ENCODE measurements at regions not wholly inside any gene's neighbourhood (a gene's known extent, or its start where the extent isn't known, plus 50 kb on each side); places are given as distances from the start of the nearest gene placed in this dataset.

- TF ChIP-seq EZH2 (IDR thresholded peaks at IDR 0.05; ENCODE audit: insufficient read depth, low read length) (no peak), CTCF (IDR thresholded peaks at IDR 0.05; ENCODE audit: insufficient read depth, low read depth, low read length) (no peak)
Observed at GRCh38 chr2:41959760-41960159, 88.1 kb upstream of the PKDCC start.

Measured in astrocyte (in vitro differentiated cells and primary cell).